HCT116 (cell line): ENCODE measurements at regions not wholly inside any gene's neighbourhood (a gene's known extent, or its start where the extent isn't known, plus 50 kb on each side); places are given as distances from the start of the nearest gene placed in this dataset.

Experiments
- CBX3 ChIP-seq: IDR thresholded peaks from 2 replicates; pipeline ENCODE4 v1.6.1; 2012; ENCODE audit warnings: low read depth
- EZH2phosphoT487 ChIP-seq: fragments of 200-600 bp; IDR thresholded peaks from 2 replicates; pipeline ENCODE4 v1.6.1; 2018; ENCODE audit warnings: antibody characterized with exemption, borderline replicate concordance
- POLR2A ChIP-seq: IDR thresholded peaks from 2 replicates; pipeline ENCODE4 v1.7.0; 2011; ENCODE audit warnings: borderline replicate concordance; ENCODE audit not compliant: insufficient read depth, insufficient read length; ENCODE audit errors: extremely low read depth
- RAD21 ChIP-seq: IDR thresholded peaks from 2 replicates; pipeline ENCODE4 v1.6.1; 2012; ENCODE audit warnings: low read depth, mild to moderate bottlenecking
- SRF ChIP-seq: IDR thresholded peaks from 2 replicates; pipeline ENCODE4 v1.6.1; 2012; ENCODE audit warnings: low read depth
- TCF7L2 ChIP-seq: IDR thresholded peaks from 2 replicates; pipeline ENCODE4 v1.7.0; 2011; ENCODE audit warnings: borderline replicate concordance, inconsistent platforms; ENCODE audit not compliant: insufficient read depth, insufficient read length; ENCODE audit errors: extremely low read depth
- YY1 ChIP-seq: IDR thresholded peaks from 2 replicates; pipeline ENCODE4 v1.6.1; 2011; ENCODE audit warnings: low read length, low read depth, moderate library complexity, mild to moderate bottlenecking; ENCODE audit not compliant: insufficient replicate concordance; ENCODE audit errors: extremely low read depth
- TF ChIP-seq, protein P1 (sequence below): IDR thresholded peaks from 2 replicates; pipeline ENCODE4 v1.6.1; 2012; ENCODE audit warnings: low read depth
- TF ChIP-seq, protein P2 (sequence below): IDR thresholded peaks from 2 replicates; pipeline ENCODE4 v1.6.1; 2011; ENCODE audit warnings: mild to moderate bottlenecking, low read length, moderate library complexity; ENCODE audit not compliant: insufficient replicate concordance; ENCODE audit errors: extremely low read depth

- TF ChIP-seq, protein P1, sequence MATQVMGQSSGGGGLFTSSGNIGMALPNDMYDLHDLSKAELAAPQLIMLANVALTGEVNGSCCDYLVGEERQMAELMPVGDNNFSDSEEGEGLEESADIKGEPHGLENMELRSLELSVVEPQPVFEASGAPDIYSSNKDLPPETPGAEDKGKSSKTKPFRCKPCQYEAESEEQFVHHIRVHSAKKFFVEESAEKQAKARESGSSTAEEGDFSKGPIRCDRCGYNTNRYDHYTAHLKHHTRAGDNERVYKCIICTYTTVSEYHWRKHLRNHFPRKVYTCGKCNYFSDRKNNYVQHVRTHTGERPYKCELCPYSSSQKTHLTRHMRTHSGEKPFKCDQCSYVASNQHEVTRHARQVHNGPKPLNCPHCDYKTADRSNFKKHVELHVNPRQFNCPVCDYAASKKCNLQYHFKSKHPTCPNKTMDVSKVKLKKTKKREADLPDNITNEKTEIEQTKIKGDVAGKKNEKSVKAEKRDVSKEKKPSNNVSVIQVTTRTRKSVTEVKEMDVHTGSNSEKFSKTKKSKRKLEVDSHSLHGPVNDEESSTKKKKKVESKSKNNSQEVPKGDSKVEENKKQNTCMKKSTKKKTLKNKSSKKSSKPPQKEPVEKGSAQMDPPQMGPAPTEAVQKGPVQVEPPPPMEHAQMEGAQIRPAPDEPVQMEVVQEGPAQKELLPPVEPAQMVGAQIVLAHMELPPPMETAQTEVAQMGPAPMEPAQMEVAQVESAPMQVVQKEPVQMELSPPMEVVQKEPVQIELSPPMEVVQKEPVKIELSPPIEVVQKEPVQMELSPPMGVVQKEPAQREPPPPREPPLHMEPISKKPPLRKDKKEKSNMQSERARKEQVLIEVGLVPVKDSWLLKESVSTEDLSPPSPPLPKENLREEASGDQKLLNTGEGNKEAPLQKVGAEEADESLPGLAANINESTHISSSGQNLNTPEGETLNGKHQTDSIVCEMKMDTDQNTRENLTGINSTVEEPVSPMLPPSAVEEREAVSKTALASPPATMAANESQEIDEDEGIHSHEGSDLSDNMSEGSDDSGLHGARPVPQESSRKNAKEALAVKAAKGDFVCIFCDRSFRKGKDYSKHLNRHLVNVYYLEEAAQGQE = no peak
- TF ChIP-seq POLR2A = no peak
- no peak for TF ChIP-seq TCF7L2
- no peak for TF ChIP-seq YY1
- TF ChIP-seq CBX3 = no peak
- TF ChIP-seq EZH2phosphoT487 = no peak
- TF ChIP-seq, protein P2, sequence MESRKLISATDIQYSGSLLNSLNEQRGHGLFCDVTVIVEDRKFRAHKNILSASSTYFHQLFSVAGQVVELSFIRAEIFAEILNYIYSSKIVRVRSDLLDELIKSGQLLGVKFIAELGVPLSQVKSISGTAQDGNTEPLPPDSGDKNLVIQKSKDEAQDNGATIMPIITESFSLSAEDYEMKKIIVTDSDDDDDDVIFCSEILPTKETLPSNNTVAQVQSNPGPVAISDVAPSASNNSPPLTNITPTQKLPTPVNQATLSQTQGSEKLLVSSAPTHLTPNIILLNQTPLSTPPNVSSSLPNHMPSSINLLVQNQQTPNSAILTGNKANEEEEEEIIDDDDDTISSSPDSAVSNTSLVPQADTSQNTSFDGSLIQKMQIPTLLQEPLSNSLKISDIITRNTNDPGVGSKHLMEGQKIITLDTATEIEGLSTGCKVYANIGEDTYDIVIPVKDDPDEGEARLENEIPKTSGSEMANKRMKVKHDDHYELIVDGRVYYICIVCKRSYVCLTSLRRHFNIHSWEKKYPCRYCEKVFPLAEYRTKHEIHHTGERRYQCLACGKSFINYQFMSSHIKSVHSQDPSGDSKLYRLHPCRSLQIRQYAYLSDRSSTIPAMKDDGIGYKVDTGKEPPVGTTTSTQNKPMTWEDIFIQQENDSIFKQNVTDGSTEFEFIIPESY = no peak
- no peak for TF ChIP-seq SRF
- TF ChIP-seq RAD21 = no peak
- TF ChIP-seq, all 23 proteins: peak for 0
Measured at GRCh38 chr5:168117469-168117868, 174.0 kb upstream of the WWC1 start (continued).
